GM19023 (cell line): ENCODE measurements at regions not wholly inside any gene's neighbourhood (a gene's known extent, or its start where the extent isn't known, plus 50 kb on each side); places are given as distances from the start of the nearest gene placed in this dataset.

Experiments
- ATAC-seq: cut with Tn5 transposase; IDR thresholded peaks from one replicate; pipeline ENCODE4 v1.9.1; 2021; ENCODE audit warnings: mild to moderate bottlenecking, moderate library complexity; ENCODE audit not compliant: unreplicated experiment

GRCh38 chr2:156695020-156695419 is 258.8 kb downstream of the GPD2 start:
- no peak for ATAC-seq

DNA sequence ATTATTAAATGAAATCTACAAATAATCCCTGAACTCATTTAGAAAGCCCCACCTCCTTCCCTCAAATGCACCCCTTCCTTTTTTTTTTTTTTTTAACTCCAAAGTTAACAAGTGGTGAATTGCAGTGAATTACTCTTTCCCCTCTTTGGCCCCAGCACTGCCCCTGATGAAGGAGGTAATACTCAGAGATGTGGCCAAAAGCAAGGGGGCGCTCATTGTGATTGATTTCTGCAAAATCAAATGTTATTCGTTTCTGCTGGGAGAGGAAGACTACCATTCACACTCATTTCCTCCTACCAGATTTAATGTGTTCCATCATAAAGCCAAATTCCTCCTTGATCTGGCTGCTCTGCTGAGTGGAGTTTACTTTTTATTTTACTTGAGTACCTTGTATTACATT is 259.4 kb downstream of the GPD2 start:
- no peak for ATAC-seq

- ATAC-seq = no peak
These were observed 261.7 kb downstream of the GPD2 start for GRCh38 chr2:156697906-156698305.

GRCh38 chr2:156700681-156701080 is 264.5 kb downstream of the GPD2 start:
- ATAC-seq = no peak

DNA sequence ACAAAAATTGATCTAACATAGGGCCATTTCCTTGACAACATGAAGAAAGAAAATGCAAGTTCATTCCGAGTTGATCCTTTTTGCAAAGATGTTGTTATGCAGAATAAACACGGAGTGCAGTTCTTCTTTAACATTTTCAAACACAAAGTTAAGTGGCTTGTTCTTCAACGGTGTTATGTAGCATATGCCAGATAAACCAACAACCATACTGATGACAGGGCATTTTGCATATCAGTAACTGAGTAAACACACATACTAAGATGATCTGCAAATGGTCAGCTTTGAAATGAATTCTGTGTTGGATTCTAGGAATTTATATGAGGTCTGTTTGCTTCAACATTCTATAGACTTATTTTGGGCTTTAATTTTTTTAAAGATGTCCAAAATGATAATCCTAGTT is 266.4 kb downstream of the GPD2 start:
- no peak for ATAC-seq

DNA sequence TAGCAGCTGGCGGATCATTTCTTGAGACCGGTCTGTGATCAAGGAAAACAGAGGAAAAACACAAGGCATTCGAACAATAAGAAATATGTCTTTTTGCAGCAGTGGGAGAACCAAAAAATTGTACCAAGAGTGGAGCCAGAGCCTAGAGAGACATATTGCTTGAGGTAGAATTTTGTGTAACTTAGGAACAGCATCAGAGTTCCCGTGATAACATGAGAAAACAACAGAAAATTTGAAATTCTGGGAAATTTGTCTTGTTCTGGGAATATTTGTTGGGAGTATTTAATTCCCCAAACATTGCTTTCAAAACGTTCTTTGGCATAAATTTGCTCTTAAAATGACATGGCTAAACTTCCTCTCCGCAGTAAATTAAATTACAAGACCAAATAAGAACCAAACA is 267.5 kb downstream of the GPD2 start:
- no peak for ATAC-seq

- no peak for ATAC-seq
These were observed 268.0 kb downstream of the GPD2 start for GRCh38 chr2:156704132-156704531.

GRCh38 chr2:156704617-156705016 is 268.4 kb downstream of the GPD2 start:
- no peak for ATAC-seq

DNA sequence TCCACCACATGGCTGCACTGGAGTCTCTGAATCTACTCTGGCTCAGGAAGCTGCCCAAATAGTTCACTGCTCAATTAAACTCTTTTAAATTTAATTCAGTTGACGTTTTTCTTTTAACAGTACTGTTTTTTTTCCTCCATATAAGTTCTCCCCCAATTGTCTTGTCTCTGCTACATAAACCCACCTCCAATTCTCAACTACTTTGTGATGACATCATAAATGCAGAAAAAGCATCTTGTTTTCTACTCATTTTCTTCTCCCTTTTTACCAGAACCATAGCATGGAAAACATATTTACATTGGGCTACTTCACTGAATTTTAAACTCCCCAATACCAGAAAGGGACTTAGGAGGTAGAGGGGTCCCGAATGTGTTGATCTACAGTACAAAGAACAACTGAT is 270.4 kb downstream of the GPD2 start:
- ATAC-seq = no peak

DNA sequence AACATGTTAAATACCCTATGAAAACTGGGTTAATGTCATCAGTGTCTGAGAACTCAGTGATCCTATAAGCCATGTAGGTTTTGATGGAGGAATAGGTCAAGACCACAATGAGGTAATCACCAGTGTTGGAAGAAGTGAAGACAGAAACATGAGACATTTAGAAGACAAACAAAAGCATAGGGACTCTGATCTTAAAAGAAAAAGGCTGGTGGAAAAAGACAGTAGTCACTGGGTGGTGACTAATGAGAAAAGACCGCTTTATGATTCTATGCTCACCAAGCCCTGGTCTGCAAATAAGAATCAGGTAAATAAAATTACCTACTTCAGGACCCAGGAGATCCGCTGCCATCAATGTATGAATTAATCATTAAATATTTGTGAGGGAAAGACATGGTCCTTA is 271.9 kb downstream of the GPD2 start:
- ATAC-seq = no peak

DNA sequence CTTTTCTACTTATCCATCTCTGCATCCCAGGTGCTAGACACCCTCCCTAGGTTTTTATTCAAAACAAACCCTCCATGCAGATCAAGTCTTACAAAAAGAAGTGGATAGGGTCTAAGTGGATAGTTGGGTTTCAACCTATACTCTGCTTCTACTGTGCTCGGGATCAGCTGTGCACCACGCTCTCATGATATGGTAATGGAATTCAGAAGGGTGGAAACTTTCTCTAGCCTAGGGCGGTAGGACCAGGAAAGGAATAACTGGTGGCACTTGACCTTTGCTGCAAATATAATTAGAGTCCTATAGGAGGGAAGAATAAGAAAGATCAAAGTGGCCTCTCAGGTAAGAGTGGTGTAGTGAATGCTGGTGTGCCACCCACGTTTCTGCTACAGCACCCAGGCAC is 272.9 kb downstream of the GPD2 start:
- no peak for ATAC-seq

GRCh38 chr2:156719036-156719435 is 282.9 kb downstream of the GPD2 start:
- ATAC-seq = no peak

DNA sequence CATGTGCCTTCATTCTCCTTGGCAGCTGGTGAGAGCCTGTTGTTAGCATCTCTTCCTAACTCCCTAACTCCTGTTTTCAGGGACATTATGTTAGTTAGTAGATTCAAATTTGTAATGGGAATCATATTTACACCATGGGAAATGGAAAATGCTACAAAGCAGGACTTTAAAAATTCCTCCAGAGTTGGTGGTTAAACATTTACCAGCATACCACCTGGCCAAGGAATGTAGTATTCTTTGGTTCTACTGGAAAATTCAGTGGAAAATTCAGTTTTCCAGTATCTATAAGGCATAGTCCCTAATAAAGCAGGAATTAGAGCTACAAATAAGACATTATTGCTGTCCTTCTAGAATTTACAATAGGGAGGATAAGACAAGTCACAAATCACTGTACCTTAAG is 291.7 kb downstream of the GPD2 start:
- ATAC-seq = no peak

DNA sequence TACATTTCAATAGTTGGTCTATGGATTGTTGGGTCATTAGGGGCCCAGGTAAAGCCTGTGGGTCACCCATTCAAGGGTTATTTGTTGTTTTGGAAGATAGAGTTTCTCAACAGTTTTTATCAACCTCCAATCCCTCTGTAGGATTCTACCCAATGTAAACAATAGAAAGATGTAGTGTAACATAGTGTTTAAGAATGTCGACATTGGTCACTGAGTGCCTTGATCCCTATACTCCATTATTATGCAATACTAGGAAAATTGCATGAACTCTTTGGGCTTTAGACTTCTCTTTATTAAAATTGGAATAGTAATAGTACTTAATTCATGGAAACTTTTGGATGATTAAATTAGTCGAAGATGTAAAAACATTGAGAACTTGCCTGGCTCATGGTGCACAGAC is 292.1 kb downstream of the GPD2 start:
- no peak for ATAC-seq

DNA sequence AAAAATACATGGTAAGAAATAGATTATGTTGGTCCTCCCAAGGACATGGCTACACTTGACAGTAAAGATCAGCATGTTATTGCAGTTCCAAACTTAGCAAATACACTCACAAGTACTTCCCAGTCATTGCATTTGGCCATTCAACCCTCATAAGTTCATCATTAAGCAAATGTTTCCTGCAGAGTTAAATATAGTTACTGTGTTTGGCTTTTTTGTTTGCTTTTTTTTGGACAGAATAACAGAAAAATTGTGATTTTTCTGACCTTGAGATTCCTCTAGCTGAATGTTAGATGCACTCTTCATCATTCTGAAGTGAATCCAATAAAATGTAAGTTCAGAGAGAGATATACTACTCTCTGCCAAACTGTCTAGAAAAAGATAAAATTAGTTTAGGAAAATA is 295.3 kb downstream of the GPD2 start:
- no peak for ATAC-seq

DNA sequence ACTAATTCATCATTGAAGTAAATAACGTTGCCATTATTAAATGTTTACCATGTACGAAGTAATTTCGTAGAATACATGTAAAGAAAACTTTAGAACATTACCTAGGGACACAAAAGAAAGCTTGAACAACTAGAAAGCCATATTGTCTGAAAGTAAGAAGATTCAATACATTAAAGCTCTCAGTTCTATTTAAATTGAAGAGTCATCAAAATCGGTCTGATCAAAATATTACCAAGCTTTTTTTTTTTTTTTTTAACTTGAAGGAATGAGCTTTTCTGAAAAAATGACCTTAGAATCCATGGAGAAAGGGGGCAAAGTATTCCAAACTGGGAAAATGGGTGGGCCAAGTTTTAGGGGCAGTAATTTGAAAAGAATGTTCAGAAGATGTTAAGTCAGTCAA is 300.8 kb downstream of the GPD2 start:
- ATAC-seq = no peak

- no peak for ATAC-seq
These were observed 303.1 kb downstream of the GPD2 start for GRCh38 chr2:156739301-156739700.

DNA sequence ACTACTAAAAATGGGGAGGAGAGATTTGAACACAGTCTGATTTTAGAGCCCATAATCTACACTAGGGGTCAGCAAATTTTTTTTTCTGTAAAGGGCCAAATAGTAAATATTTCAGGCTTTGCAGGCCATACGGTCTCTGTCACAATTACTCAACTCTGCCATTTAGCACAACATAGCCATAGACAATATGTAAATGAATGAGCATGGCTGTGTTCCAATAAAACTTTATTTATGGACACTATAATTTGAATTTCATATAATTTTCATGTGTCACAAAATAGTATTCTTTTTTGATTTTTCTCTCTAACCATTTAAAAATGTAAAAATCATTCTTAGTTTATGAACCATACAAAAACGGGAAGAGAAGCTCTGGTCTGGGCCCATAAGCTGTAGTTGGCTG is 309.4 kb downstream of the GPD2 start:
- no peak for ATAC-seq

DNA sequence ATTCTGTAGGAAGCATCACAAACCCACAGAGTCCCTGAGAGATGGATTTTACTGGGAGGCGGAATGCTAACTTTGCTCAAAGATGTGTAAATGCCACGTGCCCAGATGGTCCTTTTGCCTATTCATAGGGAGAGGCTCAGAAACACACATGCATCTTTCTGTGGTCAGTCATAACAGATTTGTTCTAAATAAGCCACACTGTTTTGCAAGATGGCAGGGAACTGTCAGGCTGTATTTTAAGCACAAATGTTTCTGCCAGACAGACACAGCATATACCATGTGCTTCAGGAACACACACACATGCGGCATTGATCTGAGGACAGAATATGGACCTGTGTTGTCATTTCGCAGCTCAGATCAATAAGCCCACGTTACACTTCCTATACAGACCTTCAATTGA is 312.0 kb downstream of the GPD2 start:
- no peak for ATAC-seq

DNA sequence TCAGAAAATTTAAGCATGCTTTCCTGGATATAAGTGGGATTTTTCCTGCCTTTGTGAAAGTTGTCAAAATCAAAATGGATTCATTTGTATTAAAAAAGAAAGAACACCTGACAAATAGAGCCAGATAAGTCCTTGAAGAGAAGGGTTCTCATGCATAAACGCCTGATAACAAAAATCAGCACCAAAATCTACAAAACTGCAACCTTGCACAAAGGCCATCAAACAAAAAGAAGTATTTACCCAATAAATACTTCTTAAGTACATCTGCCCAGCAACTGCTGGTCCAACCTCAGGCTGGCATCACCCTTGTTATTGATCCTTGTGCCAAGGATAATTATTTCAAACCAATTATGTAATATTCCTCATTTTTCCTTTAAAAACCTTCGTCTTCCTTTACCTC is 315.9 kb downstream of the GPD2 start:
- no peak for ATAC-seq

DNA sequence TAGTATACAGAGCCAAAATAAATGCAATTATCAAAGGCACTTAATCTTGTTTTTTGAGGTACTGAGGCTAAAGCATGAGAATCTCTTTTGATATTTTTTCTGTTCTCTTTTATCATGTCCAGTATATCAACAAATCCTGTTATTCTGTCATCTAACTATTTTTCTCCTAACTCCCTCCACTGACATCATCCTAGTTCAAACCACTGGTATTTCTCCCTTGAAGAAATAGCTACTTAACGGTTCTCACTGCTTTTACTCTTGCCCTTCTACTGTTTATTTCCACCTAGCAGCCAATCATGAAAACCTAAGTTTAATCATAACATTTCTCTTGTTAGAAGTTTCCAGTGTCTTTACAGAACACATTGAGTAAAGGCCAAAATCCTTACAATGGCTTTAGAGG is 317.6 kb downstream of the GPD2 start:
- ATAC-seq = no peak

GRCh38 chr2:156756516-156756915 is 320.3 kb downstream of the GPD2 start:
- no peak for ATAC-seq

DNA sequence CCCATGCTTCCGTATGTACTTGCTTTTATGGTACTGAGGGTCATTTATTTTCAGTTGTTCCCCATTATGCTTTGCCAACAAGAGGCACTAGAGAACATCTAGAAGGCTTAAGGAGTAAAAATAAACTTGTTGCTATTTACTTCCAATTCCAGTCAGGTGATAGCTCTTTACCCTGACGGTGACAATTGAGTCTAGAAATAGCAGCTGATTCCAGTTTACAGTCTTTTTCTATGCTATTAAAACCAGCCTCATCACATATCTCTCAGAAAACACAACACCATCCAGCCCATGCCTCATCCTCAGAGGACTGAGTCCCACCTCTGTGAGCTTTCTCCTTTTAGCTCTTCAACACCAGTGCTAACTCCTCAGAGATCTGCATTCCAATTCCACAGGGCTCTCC is 327.0 kb downstream of the GPD2 start:
- ATAC-seq = no peak

DNA sequence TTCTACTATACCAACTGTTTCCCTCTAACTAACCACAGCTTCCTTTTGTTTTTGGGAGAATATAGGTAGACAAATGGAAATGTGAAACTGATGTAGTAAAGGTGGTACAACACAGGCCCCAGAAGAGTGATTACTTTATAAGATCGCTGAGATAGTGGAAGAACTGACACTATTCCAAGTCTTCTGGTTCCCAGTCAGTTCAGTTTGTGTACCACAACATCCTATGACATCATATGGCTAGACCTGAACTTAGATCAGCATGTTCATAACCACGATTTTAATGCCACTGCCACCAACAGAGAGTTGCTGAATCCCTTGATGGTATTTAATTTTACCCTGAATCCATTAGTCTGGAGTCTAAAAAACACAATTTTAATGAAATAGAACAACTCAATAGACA is 328.9 kb downstream of the GPD2 start:
- ATAC-seq = no peak
